GM18873 (cell line): ENCODE measurements at regions not wholly inside any gene's neighbourhood (a gene's known extent, or its start where the extent isn't known, plus 50 kb on each side); places are given as distances from the start of the nearest gene placed in this dataset.

Experiments used
- ATAC-seq: cut with Tn5 transposase; IDR thresholded peaks from one replicate; pipeline ENCODE4 v1.9.1; 2021; ENCODE audit warnings: mild to moderate bottlenecking, moderate library complexity, moderate number of reproducible peaks; ENCODE audit not compliant: unreplicated experiment, low FRiP score

DNA sequence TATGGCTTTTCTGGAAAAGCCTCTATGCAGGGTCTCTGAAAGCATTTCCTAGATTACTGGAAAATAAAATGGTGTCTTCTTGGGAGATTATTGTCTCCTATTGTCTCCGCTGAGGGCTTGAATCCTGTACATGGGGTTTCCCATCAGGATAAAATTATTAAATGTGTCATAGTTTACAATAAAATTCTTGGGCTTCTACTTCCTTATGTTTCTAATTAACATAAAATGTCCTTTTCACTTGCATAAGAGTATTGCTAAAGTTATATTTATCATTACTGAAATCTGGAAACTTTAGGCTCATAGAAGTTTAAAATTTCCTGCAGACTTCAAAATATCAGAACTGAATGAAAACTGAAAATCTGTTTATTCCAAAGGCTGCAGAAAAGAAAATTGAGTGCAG lies 595.5 kb upstream of the AGTR1 start:
- ATAC-seq = no peak

DNA sequence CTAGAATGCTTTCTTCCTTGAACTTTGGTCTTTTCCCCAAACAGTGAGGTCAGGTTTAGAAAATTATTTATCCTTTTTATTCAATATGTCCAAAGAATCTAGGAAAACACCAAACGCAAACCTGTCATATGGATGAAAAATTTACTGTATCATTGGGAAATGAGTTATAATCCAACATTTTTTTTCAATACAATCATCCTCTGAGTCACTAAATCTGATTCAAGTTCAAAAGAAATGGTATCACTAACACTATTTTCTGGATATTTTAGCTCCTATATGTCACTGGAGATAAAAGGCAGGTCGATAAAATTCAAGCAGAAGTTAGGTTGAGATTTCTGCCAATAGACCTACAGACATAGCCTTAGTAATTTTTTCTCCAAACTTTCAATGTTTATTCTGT lies 591.6 kb upstream of the AGTR1 start:
- ATAC-seq = no peak

DNA sequence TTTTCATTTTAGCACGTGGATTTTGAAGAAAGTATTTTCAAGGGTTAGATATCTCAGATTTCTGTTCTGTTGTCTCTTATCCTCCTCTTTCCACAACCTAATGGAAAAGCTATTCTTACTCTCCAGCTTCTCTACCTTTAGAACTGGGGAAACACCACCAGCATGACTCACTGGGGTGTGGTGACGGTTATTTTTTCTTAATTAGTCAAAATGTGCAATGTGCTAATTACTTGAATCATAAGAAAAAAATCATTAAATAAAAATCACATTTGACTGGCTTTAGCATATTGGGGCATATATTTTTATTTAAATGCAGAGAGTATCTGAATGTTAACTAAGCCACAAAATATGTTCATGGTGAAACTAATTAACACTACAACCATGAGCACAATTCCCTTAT lies 570.7 kb upstream of the AGTR1 start:
- no peak for ATAC-seq

DNA sequence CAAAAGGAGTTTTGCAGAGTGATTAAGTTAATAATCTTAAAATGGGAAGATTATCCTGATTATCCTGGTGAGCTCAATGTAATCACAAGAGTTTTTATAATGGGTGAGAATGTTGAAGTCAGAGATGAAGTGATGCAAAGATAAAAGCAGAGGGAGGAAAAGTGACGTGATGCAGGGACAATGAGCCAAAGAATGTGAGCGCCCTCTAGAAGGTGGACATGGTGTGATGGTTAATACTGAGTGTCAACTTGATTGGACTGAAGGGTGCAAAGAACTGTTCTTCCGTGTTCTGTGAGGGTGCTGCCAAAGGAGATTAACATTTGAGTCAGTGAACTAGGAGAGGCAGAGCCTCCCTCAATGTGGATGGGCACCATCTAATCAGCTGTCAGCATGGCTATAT lies 569.6 kb upstream of the AGTR1 start:
- ATAC-seq = no peak

DNA sequence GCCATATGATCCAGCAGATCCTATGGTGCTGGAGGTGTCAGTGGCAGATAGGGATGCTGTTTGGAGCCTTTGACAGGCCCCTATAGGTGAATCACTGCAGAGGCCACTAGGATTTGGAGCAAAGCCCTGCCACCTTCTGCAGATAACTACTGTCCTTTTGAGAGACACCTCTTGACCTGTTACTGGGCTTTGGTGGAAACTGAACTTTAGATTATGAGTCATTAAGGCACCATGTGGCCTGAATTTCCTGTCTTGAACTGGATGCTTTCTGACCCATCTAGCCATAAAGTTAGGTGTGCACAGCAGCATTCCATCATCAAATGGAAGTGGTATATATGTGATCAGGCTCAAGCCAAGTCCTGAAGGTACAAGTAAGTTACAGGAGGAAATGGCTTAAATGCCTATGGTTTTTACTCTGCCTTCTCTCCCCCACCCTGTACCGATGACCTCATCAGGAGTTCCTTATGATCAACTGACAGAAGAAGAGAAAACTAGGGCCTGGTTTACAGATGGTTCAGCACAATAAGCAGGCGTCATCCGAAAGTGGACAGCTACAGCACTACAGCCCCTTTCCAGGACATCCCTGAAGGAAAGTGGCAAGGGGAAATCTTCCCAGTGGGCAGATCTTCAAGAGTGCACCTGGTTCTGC lies 565.6 kb upstream of the AGTR1 start:
- ATAC-seq = no peak

DNA sequence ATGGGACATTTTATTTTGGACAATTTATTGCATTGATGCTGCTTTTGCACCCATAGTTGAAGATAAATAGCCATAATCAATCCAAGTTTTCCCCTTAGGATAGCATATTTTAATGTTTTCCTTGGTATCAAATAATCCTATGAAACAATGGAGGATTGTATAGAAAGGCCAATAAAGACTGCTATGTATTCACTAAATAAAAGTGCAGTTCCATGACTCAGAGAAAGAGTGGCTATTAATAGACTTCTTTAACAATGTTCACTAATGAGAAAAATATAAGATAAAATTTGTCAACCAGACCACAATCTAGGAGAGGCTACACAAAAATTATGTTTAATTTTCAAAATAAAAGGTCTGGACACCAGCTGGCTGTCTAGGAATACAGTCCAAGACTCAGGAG lies 560.9 kb upstream of the AGTR1 start:
- no peak for ATAC-seq

DNA sequence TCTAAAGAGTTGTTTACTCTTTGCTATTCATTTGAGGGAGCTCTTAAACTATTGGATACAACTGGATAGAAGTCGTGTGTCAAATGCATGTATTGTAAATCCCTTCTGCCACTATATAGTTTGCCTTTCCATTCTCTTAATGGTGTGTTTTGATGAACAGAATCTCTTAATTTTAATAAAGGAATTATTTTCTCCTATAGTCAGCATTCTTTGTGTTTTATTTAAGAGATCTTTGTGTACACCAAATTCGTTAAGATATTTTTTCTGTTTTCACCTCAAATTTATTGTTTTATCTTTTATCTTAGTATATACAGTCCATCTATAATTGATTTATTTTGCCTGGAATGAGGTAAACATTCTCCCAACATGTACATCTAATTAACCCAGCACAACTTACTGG lies 551.5 kb upstream of the AGTR1 start:
- no peak for ATAC-seq

DNA sequence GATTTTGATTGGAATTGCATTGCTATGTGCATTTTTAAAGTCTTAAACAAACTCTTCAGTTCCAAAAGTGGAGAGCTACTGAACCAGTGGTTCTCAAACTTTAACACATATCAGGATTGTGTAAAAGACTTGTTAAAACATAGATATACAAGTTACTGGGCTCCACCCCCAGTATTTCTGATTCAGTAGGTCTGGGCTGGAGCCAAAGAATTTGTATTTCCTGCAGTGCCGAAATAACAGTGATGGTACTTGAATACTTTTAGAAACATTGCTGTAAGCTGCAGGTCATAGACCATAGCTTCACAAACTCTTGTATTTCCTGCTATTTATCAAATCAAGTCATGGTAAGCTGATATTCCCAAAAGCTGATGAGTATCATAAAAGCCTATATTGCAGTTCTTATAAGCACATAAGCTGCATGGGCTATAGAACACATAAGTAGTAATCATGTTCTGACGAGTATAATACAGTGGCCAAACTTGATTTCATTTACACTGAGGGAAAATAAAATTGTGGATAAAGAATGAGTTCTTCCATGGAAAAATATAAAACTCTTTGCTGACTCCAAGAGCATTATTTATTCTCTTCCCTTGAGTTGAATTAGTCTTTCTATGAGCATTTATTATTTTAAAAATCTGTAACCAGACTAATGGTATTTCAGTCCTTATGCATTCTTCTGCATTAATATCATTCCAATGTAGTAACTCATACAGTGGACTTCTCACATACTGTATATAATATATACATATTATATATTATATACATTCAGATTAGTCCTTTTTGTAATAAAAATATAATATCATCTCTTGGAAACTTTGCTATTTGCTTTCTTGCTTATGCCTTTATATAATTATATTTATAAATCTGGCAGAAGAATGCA lies 550.5 kb upstream of the AGTR1 start:
- ATAC-seq = no peak

DNA sequence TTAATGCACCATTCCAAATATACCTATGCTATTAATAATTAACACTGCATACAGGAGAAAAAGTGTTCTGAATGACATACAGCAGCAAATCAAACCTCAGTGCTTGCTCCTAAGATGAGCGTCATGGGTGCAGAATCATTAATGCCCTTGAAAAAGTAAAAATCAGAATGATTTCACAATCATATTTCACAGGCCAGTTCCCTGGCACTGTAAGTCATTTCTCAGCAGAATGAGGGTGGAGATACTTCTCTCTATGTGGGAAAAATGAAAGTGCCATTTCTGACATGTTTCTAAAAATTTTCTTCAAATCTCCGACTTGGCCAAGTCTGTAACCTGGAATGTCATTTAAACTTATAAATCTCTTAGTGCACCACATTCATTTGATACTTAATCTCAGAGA lies 549.8 kb upstream of the AGTR1 start:
- ATAC-seq = no peak

DNA sequence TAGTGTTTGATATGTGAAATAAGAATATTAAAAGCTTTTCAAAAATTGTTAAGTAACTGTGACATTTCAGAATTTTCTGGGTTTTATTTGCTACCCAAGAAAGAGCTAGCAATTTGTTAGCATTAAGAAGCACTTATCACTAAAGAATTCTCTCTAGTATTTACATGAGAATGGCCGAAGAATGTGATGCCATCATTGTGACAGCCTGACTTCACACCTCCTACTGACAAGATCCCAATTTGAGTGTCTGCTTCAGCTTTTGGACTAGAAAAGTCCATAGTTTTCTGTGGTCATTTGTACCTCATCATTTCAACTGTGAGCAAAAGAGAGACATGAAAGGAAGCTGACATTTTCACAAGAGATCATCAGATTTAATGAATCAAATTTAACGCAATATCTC lies 548.1 kb upstream of the AGTR1 start:
- no peak for ATAC-seq

DNA sequence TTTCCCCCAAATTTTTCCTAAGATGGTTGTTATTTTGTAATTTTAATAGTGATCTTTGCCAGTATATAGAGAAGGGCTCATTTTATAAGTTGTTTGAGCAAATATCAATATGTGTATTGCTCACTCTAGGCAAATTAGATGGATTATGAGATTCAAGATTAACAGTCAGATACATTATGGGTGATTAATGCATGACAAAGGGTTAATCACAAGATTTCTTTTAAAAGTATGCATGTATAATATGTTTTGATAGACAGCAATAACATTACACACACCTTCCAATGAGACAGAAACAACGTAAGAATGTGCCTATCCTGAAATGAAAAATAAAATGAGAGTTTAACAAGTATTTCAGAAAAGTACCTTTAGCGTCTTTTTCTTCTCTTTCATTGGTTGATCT lies 547.6 kb upstream of the AGTR1 start:
- no peak for ATAC-seq

DNA sequence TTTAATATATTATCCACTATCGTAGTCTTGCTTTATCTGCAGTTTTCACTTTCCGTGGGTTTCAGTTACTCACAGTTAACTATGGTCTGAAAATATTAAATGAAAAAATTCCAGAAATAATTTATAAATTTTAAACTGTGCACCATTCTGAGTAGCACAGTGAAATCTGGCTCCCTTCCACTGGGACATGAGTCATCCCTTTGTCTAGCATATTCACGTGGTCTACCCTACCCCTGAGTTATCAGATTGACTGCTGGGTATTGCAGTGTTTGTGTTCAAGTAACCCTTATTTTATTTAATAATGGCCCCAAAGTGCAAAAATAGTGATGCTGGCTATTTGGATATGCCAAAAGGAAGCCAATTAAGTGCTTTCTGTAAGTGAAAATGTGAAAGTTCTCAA lies 539.5 kb upstream of the AGTR1 start:
- ATAC-seq = no peak

DNA sequence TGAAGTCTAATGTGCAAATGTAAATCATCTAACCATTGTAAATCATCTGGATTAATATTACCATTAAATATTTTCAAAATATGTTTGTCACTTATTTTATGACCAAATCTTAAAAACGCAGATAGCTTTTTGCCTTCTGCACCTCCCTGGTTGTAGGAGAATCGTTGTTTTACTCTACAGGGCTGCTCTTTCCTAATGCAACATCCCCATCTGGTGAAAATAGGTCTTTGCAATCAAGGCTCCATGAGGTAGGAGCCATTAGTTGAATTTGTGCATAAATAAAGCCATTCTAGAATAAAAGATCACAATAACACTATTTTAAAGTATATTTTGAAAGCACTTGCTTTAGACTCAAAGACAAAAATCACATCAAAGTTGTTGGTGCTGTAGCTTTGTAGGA lies 535.6 kb upstream of the AGTR1 start:
- ATAC-seq = no peak

DNA sequence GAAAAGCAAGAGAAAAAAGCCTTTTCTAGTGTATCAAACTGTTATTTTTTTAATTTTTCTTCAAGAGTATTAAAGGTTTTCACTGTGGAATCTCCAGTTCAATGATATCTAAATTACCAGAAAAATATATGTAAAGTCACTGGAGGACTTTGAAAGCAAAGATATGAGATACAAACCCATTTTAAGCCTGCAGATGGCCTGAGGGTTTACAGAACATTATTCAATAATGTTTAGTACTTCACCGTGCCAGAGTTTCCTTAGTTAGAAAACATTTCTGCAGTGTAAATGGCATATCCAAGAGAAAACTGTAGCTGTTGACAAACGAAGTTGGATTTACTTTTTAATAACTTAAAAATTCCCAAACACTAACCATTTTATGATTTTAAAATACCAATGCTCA lies 529.4 kb upstream of the AGTR1 start:
- ATAC-seq = no peak

DNA sequence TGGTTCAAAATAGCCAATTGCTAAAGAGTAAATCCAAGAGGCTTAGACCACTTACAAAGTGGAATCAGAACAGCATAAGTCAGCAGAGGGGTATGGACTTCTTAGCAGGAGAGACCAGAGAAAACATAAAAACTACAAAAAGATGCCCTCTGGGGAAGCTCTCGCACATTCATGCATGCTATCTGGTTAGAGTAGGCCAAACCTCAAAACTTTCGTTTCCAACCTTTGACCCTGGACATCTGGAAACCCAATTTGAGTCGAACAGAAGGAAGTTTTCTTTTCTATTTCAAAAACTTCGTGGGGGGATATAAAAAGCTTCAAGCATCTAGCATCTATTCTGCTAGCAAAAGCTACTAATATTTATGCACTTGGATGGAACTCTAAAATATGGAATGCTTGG lies 523.9 kb upstream of the AGTR1 start:
- no peak for ATAC-seq

DNA sequence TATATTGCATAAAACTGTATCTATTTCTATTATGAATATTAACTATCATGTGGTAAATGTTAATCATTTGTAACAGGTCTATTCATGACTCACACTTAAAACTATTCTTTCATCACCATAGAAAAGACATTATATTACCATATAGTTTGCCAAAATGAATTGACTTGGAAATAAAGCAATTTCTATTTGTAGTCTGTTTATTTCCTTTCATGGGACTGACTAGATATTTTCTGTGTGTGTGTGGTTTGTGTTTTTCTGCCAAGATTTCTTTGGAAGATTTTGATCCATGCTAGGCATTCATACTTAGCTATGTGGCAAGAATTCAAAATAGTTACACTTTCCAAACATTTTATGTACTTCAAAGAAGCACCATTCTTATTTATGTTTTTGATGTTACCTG lies 522.5 kb upstream of the AGTR1 start:
- ATAC-seq = no peak

DNA sequence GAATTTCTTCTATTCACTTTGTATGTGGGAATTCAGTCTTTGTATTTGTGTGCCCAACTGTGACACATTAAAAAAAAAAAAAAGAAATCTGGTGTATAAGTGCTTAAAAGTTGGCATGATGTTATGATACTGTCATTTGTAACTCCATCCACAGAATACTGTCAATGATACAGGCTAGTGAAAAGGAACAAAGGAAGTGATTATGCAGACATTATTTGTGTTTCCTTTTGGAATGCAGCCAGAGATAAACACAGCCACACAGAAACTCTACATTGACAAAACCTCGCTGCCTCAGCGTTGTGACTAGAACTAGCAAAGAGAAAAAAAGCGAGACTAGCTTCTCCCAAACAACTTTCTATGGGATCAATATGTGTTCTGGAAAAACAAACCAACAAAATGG lies 519.2 kb upstream of the AGTR1 start:
- no peak for ATAC-seq

DNA sequence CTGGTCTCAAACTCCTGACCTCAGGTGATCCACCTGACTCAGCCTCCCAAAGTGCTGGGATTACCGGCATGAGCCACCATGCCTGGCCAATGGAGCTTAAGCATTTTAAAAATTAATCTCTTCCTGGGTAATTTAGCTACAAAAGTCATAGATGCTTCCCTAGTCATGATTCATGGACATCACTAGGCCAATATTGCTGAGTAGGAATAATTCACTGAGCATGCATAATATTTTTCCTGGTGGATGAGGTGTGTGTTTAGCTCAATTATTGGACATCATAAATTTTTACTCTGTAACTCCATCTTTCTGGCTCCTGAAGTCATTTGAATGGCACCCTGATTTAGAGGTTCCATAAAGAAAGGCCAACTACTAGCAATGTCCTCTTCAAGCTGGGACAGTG lies 512.9 kb upstream of the AGTR1 start:
- no peak for ATAC-seq

DNA sequence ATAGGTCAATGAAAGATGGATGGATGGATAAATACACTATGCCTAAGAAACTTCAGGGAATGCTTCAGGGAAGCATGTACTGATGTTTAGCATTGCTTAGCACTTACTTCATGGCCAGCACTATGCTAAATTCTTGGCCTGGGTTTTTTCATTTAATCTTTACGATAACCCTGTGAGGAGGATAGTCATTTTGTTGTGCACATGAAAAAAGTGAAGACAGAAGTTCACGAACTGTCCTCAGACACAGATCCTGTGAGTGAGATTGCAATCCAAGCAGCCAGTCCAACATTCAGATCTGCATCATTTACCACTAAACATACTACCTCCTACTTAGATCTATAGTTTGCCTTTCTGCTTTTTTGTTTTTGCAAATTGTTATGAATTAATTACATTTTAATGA lies 510.8 kb upstream of the AGTR1 start:
- ATAC-seq = no peak

DNA sequence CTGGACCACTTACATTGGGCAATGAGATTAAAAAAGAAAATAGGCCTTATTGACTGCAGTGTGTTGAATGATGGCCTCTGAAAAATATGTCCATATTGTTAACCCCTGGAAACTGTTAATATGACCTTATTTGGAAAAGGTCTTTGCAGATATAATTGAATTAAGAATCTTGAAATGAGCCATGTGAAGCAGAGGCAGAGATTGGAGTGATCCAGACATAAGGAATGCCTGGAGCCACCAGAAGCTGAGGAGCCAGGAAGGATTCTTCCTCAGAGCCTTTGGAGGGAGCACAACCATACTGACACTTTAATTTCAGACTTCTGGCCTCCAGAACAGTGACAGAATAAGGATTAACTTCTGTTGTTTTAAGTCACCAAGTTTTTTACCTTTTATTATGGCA lies 510.4 kb upstream of the AGTR1 start:
- ATAC-seq = no peak

DNA sequence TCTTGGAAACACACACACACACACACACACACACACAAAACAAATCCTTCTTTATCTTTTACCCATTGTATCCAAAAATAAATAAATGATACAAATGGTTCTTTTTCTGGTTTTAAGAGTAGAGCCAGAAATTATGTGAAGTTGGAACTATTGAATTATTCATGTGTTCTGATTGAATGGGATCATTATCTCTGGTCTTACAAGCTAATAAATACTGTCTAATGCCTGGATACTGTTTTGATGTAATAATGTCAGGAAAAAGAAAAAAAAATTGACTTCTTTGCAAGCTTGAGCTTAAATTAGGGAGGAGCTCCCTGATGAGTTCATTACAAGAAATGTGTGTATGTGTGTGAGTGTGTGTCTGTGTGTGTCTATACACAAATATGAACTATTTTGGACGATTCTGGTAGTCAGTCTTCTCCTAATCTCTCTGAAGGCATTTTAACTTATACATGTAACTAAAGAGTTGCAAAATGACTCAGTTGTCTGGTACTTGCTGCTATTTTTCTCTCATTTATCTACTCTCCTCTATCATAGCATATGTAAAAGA lies 507.2 kb upstream of the AGTR1 start:
- no peak for ATAC-seq

DNA sequence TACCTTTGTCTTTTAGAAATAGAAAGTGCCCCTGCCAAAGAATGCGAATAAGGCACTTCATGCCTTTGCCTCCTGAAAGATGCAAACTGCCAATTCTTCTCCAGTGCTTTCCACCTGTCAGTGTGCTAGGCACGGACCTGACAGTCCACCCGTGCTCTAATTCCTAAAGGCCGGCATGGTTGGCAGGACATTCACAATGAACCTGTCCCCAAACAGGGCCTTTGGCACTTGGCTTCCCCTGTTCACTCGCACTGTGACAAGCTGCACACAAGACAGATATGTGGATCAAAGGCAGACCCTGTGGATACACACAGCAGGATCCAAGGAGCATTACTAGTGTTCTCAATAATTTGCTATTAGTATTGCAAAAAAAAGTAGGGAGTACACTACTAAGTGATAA lies 505.7 kb upstream of the AGTR1 start:
- no peak for ATAC-seq
